ENCODE measurements at regions not wholly inside any gene's neighbourhood (a gene's known extent, or its start where the extent isn't known, plus 50 kb on each side); places are given as distances from the start of the nearest gene placed in this dataset.
A peak's percentile ranks its signal among the peaks of the same experiment; 100 is the strongest.

GRCh38 chr13:47067306-47067705 is 170.5 kb upstream of the HTR2A start:
- no peak for DNase-seq (ENCODE audit: low spot score)

GRCh38 chr13:47066226-47066625 is 169.4 kb upstream of the HTR2A start:
- peak; percentile 0 for DNase-seq (ENCODE audit: low spot score)

GRCh38 chr13:47064381-47064780 is 167.5 kb upstream of the HTR2A start:
- DNase-seq (ENCODE audit: low spot score) = no peak

GRCh38 chr13:47049276-47049989 is 152.6 kb upstream of the HTR2A start:
- no peak for DNase-seq (ENCODE audit: low spot score)

GRCh38 chr13:47046706-47047105 is 149.9 kb upstream of the HTR2A start:
- DNase-seq (ENCODE audit: low spot score) = no peak

- no peak for DNase-seq (ENCODE audit: low spot score)
These were observed 148.0 kb upstream of the HTR2A start for GRCh38 chr13:47044842-47045241.

- DNase-seq (ENCODE audit: low spot score) = peak; percentile 61
These were observed 142.3 kb upstream of the HTR2A start for GRCh38 chr13:47039106-47039505.

- no peak for DNase-seq (ENCODE audit: low spot score)
These were observed 141.3 kb upstream of the HTR2A start for GRCh38 chr13:47038188-47038587.

GRCh38 chr13:47036294-47037008 is 139.6 kb upstream of the HTR2A start:
- no peak for DNase-seq (ENCODE audit: low spot score)

- DNase-seq (ENCODE audit: low spot score) = peak; percentile 42
These were observed 136.4 kb upstream of the HTR2A start for GRCh38 chr13:47033216-47033615.

GRCh38 chr13:47027780-47028437 is 131.1 kb upstream of the HTR2A start:
- DNase-seq (ENCODE audit: low spot score) = no peak

GRCh38 chr13:47025791-47026447 is 129.1 kb upstream of the HTR2A start:
- DNase-seq (ENCODE audit: low spot score) = no peak

- no peak for DNase-seq (ENCODE audit: low spot score)
These were observed 123.1 kb upstream of the HTR2A start for GRCh38 chr13:47019977-47020376.

GRCh38 chr13:47017476-47017875 is 120.6 kb upstream of the HTR2A start:
- peak; percentile 14 for DNase-seq (ENCODE audit: low spot score)

GRCh38 chr13:47008318-47008717 is 111.5 kb upstream of the HTR2A start:
- DNase-seq (ENCODE audit: low spot score) = no peak

- no peak for DNase-seq (ENCODE audit: low spot score)
These were observed 109.0 kb upstream of the HTR2A start for GRCh38 chr13:47005756-47006414.

- no peak for DNase-seq (ENCODE audit: low spot score)
These were observed 107.7 kb upstream of the HTR2A start for GRCh38 chr13:47004540-47004939.

GRCh38 chr13:47004027-47004426 is 107.2 kb upstream of the HTR2A start:
- no peak for DNase-seq (ENCODE audit: low spot score)

GRCh38 chr13:47000165-47000564 is 103.3 kb upstream of the HTR2A start:
- no peak for DNase-seq (ENCODE audit: low spot score)

GRCh38 chr13:46996316-46997030 is 99.6 kb upstream of the HTR2A start:
- DNase-seq (ENCODE audit: low spot score) = no peak

- DNase-seq (ENCODE audit: low spot score) = no peak
These were observed 99.0 kb upstream of the HTR2A start for GRCh38 chr13:46995874-46996273.
